K562 (cell line): ENCODE measurements at regions not wholly inside any gene's neighbourhood (a gene's known extent, or its start where the extent isn't known, plus 50 kb on each side); places are given as distances from the start of the nearest gene placed in this dataset.

Source experiments
- ATAC-seq: fragments of 200-7000 bp; cut with Tn5 transposase; 3 replicates; pipeline ENCODE4 v1.9.1; 2020; ENCODE audit warnings: moderate library complexity
- BruUV-seq: library from RNA; stranded (reverse); fragments of 400-500 nt; replicated peaks from 2 replicates; lab custom pipeline; 2021; lab: Mats Ljungman, UMichigan
- CTCF ChIA-PET: fragments of 300-600 bp; formaldehyde crosslinking; extraction: SDS; loops from one replicate; lab custom pipeline; 2021; ENCODE audit warnings: low intra/inter-chr PET ratio; lab: Yijun Ruan, JAX
- POLR2A ChIA-PET: fragments of 300-600, 350-650 bp; sonication (Branson Sonifier 250); formaldehyde crosslinking; extraction: SDS; loops from one replicate; lab custom pipeline; 2021; ENCODE audit warnings: antibody characterized with exemption, inconsistent platforms; lab: Yijun Ruan, JAX
- DNase-seq, 4 experiments: peaks; one replicate each; pipeline versions ENCODE4 v3.0.0 to v3.0.0-alpha.2; 2011 to 2018; ENCODE audit warnings: low spot score in 3 of 4, mixed read lengths in 3 of 4; ENCODE audit errors: extremely low read depth in 1 of 4
- FAIRE-seq: peaks from 2 replicates; lab custom pipeline; 2011; peaks lifted over from hg19 to GRCh38; lab: Jason Lieb, UNC
- H2AFZ ChIP-seq: 2 replicates; pipeline ENCODE4 v1.6.0; 2011; ENCODE audit warnings: low read depth, low read length, control low read depth, inconsistent platforms
- H3K27ac ChIP-seq: fragments of 200-600 bp; 3 replicates; pipeline ENCODE4 v1.8.0; 2011; ENCODE audit warnings: low read depth, mild to moderate bottlenecking, control low read depth, inconsistent platforms, low read length, moderate library complexity, mixed read lengths; ENCODE audit errors: extremely low read depth
- H3K27me3 ChIP-seq, 2 experiments: fragments of 300-600 bp in 1 of 2; 2 replicates in 1 of 2; 3 replicates in 1 of 2; pipeline versions ENCODE4 v1.6.0 to v1.8.0; 2011; ENCODE audit warnings: inconsistent platforms in 2 of 2, low read length in 2 of 2, mild to moderate bottlenecking in 1 of 2, mixed read lengths in 1 of 2, moderate library complexity in 1 of 2; ENCODE audit not compliant: control insufficient read depth in 2 of 2, insufficient read depth in 2 of 2
- H3K36me3 ChIP-seq: fragments of 300-600 bp; 3 replicates; pipeline ENCODE4 v1.8.0; 2011; ENCODE audit warnings: mild to moderate bottlenecking, low read length, inconsistent platforms; ENCODE audit not compliant: control insufficient read depth, insufficient read depth
- H3K4me1 ChIP-seq, 2 experiments: fragments of 200-600 bp in 1 of 2; replicated peaks in 1 of 2; 2 replicates in 1 of 2; 3 replicates in 1 of 2; pipeline versions ENCODE4 v1.5.1 to v1.8.0; 2011; ENCODE audit warnings: inconsistent platforms in 2 of 2, low read length in 2 of 2, mild to moderate bottlenecking in 1 of 2, mixed read lengths in 1 of 2, moderate library complexity in 1 of 2; ENCODE audit not compliant: control insufficient read depth in 2 of 2, insufficient read depth in 2 of 2
- H3K4me2 ChIP-seq: 2 replicates; pipeline ENCODE4 v1.6.1; 2011; ENCODE audit warnings: low read length, control low read depth, inconsistent platforms, mixed read lengths; ENCODE audit not compliant: insufficient read depth
- H3K4me3 ChIP-seq: fragments of 200-600 bp; sonication (generic), shearing (Covaris generic); 2 replicates; pipeline ENCODE4 v1.5.1; 2016; ENCODE audit warnings: control low read depth, inconsistent platforms
- H3K79me2 ChIP-seq: fragments of 200-600 bp; 3 replicates; pipeline ENCODE4 v1.8.0; 2011; ENCODE audit warnings: low read length, inconsistent platforms; ENCODE audit not compliant: control insufficient read depth, insufficient read depth
- H3K9ac ChIP-seq, 2 experiments: 2 replicates each; pipeline versions ENCODE4 v1.6.0 to v1.6.1; 2011; ENCODE audit warnings: low read depth in 2 of 2, low read length in 2 of 2, control low read depth in 1 of 2, inconsistent platforms in 1 of 2, mild to moderate bottlenecking in 1 of 2, mixed read lengths in 1 of 2; ENCODE audit not compliant: insufficient read depth in 1 of 2
- H3K9me1 ChIP-seq: one replicate; pipeline ENCODE4 v1.6.0; 2011; ENCODE audit warnings: inconsistent platforms, mild to moderate bottlenecking, low read length, moderate library complexity; ENCODE audit not compliant: control insufficient read depth, insufficient read depth
- H3K9me3 ChIP-seq: replicated peaks from 2 replicates; pipeline ENCODE4 v1.5.1; 2011; ENCODE audit warnings: low read depth, low read length, inconsistent platforms; ENCODE audit not compliant: control insufficient read depth, insufficient read depth
- H4K20me1 ChIP-seq: replicated peaks from 2 replicates; pipeline ENCODE4 v1.6.1; 2011; ENCODE audit warnings: low read length, inconsistent platforms, mixed read lengths; ENCODE audit not compliant: control insufficient read depth, insufficient read depth
- ARNT ChIP-seq, 2 experiments: fragments of 450-650 bp; IDR thresholded peaks; 2 replicates each; pipeline ENCODE4 v1.6.1; 2016; ENCODE audit warnings: mild to moderate bottlenecking in 1 of 2
- DIDO1 ChIP-seq: fragments of 450-650 bp; IDR thresholded peaks from 2 replicates; pipeline ENCODE4 v1.6.1; 2016; ENCODE audit warnings: low read depth, missing biosample characterization, missing genetic modification characterization
- FOXK1 ChIP-seq: sonication (generic); formaldehyde crosslinking; IDR thresholded peaks from 2 replicates; pipeline ENCODE4 v1.8.0; 2022; ENCODE audit warnings: missing genetic modification reagents, mild to moderate bottlenecking, borderline replicate concordance
- KHSRP ChIP-seq: fragments of 450-650 bp; IDR thresholded peaks from 2 replicates; pipeline ENCODE4 v1.6.1; 2017
- KLF10 ChIP-seq: fragments of 250-450 bp; sonication (Bioruptor Pico); IDR thresholded peaks from 2 replicates; pipeline ENCODE4 v1.6.1; 2021; ENCODE audit warnings: matching md5 sums
- LCOR ChIP-seq: sonication (generic); formaldehyde crosslinking; IDR thresholded peaks from 2 replicates; pipeline ENCODE4 v1.8.0; 2022; ENCODE audit warnings: mild to moderate bottlenecking, missing genetic modification reagents
- NCOA2 ChIP-seq, 2 experiments: fragments of 450-650 bp; IDR thresholded peaks; 2 replicates each; pipeline ENCODE4 v1.6.1; 2018; ENCODE audit warnings: mild to moderate bottlenecking in 2 of 2, moderate library complexity in 1 of 2; ENCODE audit not compliant: partially characterized antibody in 2 of 2
- NFXL1 ChIP-seq: fragments of 450-650 bp; formaldehyde crosslinking; IDR thresholded peaks from 2 replicates; pipeline ENCODE4 v1.4.0; 2021; ENCODE audit warnings: mild to moderate bottlenecking
- NR4A1 ChIP-seq, 2 experiments: fragments of 250-450 bp in 1 of 2; fragments of 450-650 bp in 1 of 2; sonication (Bioruptor Pico) in 1 of 2; IDR thresholded peaks; 2 replicates each; pipeline versions ENCODE4 v1.4.0 to v1.6.1; 2016 to 2020; ENCODE audit warnings: mild to moderate bottlenecking in 2 of 2, missing compliant biosample characterization in 1 of 2, missing genetic modification characterization in 1 of 2, moderate library complexity in 1 of 2
- RFX5 ChIP-seq: IDR thresholded peaks from 2 replicates; pipeline ENCODE4 v1.6.1; 2011; ENCODE audit warnings: low read depth, mild to moderate bottlenecking, improper control_type of control experiment, low read length
- STAT5B ChIP-seq: fragments of 250-450 bp; sonication (Bioruptor Pico); IDR thresholded peaks from 2 replicates; pipeline ENCODE4 v1.8.0; 2021; ENCODE audit warnings: mild to moderate bottlenecking, inconsistent platforms
- TAF1 ChIP-seq: IDR thresholded peaks from 2 replicates; pipeline ENCODE4 v1.6.1; 2011; ENCODE audit warnings: mild to moderate bottlenecking, low read length, moderate library complexity; ENCODE audit not compliant: insufficient read depth, control insufficient read depth, severe bottlenecking; ENCODE audit errors: extremely low read depth
- THRAP3 ChIP-seq: fragments of 450-650 bp; IDR thresholded peaks from 2 replicates; pipeline ENCODE4 v1.6.1; 2016; ENCODE audit warnings: mild to moderate bottlenecking, inconsistent platforms, borderline replicate concordance
- ZNF431 ChIP-seq: sonication (generic); formaldehyde crosslinking; IDR thresholded peaks from 2 replicates; pipeline ENCODE4 v1.8.0; 2022; ENCODE audit warnings: mild to moderate bottlenecking, missing genetic modification reagents
- ZNF589 ChIP-seq: fragments of 200-800 bp; sonication (Bioruptor generic); IDR thresholded peaks from 2 replicates; pipeline ENCODE4 v1.6.1; 2016; ENCODE audit warnings: low read depth, missing genetic modification characterization, missing compliant biosample characterization
- WGBS: fragments of 100-300 bp; shearing (Covaris generic); methylation state at CpG from one replicate; pipeline ENCODE4 v1.1.6; 2016; ENCODE audit warnings: low coverage, mixed read lengths; ENCODE audit not compliant: insufficient coverage; ENCODE audit errors: missing lambda C conversion rate; 5-methylcytosine and 5-hydroxymethylcytosine counted together
- in situ Hi-C: fragments of 300-500 bp; cut with MboI; formaldehyde crosslinking; loops from 4 replicates; pipeline ENCODE4 v1.15.0; 2018; ENCODE audit warnings: inconsistent platforms, mixed read lengths
- intact Hi-C: fragments of 100-400 bp; cut with micrococcal nuclease; formaldehyde crosslinking; loops from 2 replicates; pipeline ENCODE4 v1.14.2; 2022
- TF ChIP-seq, protein P1 (sequence below): sonication (generic); formaldehyde crosslinking; IDR thresholded peaks from 2 replicates; pipeline ENCODE4 v1.8.0; 2023; ENCODE audit warnings: mild to moderate bottlenecking, missing genetic modification reagents
- TF ChIP-seq, protein P2 (sequence below): sonication (generic); formaldehyde crosslinking; IDR thresholded peaks from 2 replicates; pipeline ENCODE4 v1.8.0; 2022; ENCODE audit warnings: mild to moderate bottlenecking, missing genetic modification reagents
- TF ChIP-seq, protein P3 (sequence below): fragments of 450-650 bp; formaldehyde crosslinking; IDR thresholded peaks from 2 replicates; pipeline ENCODE4 v1.4.0; 2020; ENCODE audit warnings: mild to moderate bottlenecking, moderate library complexity

DNA sequence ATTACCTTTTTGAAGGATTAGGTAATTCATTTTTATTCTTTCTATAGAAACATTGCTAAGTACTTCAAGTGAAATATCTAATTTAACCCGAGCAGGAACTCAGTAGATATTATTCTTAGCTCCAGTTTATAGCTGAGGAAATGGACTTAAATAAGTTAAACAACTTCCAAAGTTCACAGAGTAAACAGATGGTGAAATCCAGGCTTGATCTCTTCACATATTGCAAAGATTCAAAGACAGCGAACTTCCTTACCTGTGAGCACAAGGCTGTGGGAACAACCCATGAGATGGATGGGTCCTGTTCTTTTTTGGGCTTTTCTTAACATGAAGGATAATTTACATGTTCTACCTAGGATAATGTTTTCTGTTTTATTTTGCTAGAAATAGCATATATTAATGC is 439.0 kb downstream of the IRS1 start:
- TF ChIP-seq ZNF431, result no peak
- no peak for TF ChIP-seq NCOA2 (IDR thresholded peaks at IDR 0.05; ENCODE audit: partially characterized antibody in 2 of 2)
- TF ChIP-seq DIDO1 (tag), result no peak
- no peak for TF ChIP-seq TAF1
- TF ChIP-seq, protein P1, sequence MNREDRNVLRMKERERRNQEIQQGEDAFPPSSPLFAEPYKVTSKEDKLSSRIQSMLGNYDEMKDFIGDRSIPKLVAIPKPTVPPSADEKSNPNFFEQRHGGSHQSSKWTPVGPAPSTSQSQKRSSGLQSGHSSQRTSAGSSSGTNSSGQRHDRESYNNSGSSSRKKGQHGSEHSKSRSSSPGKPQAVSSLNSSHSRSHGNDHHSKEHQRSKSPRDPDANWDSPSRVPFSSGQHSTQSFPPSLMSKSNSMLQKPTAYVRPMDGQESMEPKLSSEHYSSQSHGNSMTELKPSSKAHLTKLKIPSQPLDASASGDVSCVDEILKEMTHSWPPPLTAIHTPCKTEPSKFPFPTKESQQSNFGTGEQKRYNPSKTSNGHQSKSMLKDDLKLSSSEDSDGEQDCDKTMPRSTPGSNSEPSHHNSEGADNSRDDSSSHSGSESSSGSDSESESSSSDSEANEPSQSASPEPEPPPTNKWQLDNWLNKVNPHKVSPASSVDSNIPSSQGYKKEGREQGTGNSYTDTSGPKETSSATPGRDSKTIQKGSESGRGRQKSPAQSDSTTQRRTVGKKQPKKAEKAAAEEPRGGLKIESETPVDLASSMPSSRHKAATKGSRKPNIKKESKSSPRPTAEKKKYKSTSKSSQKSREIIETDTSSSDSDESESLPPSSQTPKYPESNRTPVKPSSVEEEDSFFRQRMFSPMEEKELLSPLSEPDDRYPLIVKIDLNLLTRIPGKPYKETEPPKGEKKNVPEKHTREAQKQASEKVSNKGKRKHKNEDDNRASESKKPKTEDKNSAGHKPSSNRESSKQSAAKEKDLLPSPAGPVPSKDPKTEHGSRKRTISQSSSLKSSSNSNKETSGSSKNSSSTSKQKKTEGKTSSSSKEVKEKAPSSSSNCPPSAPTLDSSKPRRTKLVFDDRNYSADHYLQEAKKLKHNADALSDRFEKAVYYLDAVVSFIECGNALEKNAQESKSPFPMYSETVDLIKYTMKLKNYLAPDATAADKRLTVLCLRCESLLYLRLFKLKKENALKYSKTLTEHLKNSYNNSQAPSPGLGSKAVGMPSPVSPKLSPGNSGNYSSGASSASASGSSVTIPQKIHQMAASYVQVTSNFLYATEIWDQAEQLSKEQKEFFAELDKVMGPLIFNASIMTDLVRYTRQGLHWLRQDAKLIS (CRISPR knock-in tag), result no peak
- no peak for TF ChIP-seq NFXL1 (CRISPR knock-in tag)
- TF ChIP-seq, protein P2, sequence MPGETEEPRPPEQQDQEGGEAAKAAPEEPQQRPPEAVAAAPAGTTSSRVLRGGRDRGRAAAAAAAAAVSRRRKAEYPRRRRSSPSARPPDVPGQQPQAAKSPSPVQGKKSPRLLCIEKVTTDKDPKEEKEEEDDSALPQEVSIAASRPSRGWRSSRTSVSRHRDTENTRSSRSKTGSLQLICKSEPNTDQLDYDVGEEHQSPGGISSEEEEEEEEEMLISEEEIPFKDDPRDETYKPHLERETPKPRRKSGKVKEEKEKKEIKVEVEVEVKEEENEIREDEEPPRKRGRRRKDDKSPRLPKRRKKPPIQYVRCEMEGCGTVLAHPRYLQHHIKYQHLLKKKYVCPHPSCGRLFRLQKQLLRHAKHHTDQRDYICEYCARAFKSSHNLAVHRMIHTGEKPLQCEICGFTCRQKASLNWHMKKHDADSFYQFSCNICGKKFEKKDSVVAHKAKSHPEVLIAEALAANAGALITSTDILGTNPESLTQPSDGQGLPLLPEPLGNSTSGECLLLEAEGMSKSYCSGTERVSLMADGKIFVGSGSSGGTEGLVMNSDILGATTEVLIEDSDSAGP (CRISPR knock-in tag), result no peak
- no peak for TF ChIP-seq KLF10 (CRISPR knock-in tag)
- TF ChIP-seq LCOR (CRISPR knock-in tag), result no peak
- no peak for TF ChIP-seq ZNF589 (CRISPR knock-in tag)
- TF ChIP-seq NR4A1 (CRISPR knock-in tag; IDR thresholded peaks at IDR 0.05), result no peak
- no peak for TF ChIP-seq NR4A1 (tag; IDR thresholded peaks at IDR 0.05)
- no peak for TF ChIP-seq KHSRP
- no peak for TF ChIP-seq FOXK1 (CRISPR knock-in tag)
- TF ChIP-seq, protein P3, sequence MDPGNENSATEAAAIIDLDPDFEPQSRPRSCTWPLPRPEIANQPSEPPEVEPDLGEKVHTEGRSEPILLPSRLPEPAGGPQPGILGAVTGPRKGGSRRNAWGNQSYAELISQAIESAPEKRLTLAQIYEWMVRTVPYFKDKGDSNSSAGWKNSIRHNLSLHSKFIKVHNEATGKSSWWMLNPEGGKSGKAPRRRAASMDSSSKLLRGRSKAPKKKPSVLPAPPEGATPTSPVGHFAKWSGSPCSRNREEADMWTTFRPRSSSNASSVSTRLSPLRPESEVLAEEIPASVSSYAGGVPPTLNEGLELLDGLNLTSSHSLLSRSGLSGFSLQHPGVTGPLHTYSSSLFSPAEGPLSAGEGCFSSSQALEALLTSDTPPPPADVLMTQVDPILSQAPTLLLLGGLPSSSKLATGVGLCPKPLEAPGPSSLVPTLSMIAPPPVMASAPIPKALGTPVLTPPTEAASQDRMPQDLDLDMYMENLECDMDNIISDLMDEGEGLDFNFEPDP (CRISPR knock-in tag), result no peak
- TF ChIP-seq THRAP3, result no peak
- no peak for TF ChIP-seq ARNT (IDR thresholded peaks at IDR 0.05)
- TF ChIP-seq STAT5B (CRISPR knock-in tag), result no peak
- no peak for TF ChIP-seq RFX5
- intact Hi-C loops, result no loop called here
- ATAC-seq, result no peak

More for the DNA sequence above, 439.0 kb downstream of the IRS1 start:
- no peaks in the 10 kb centered on the region for H3K9me3 ChIP-seq
- no peak overlapping the region for H3K4me2 ChIP-seq
- ChIA-PET CTCF (no interaction called here), POLR2A (no interaction called here)
- no peaks in the 10 kb centered on the region for H3K4me1 ChIP-seq
- BruUV-seq, result no TSS peak
- H3K4me3 ChIP-seq, result no peak overlapping the region
- no peaks in the 10 kb centered on the region for H3K79me2 ChIP-seq
- H3K9ac ChIP-seq, result no peak overlapping the region
- no peaks in the 10 kb centered on the region for H3K9me1 ChIP-seq
- FAIRE-seq (no peak), DNase-seq (no peak)
- no peaks in the 10 kb centered on the region for H3K27me3 ChIP-seq
- in situ Hi-C loops, result no loop called here
- H4K20me1 ChIP-seq, result no peaks in the 10 kb centered on the region
- no peak overlapping the region for H3K27ac ChIP-seq
- no peaks in the 10 kb centered on the region for H3K36me3 ChIP-seq
- WGBS, result 0% methylated on average over 2 of the region's 2 CpGs
- no peak overlapping the region for H2AFZ ChIP-seq
